PFSK-1 (cell line): ENCODE measurements at regions not wholly inside any gene's neighbourhood (a gene's known extent, or its start where the extent isn't known, plus 50 kb on each side); places are given as distances from the start of the nearest gene placed in this dataset.

Experiments used
- FOXP2 ChIP-seq: optimal IDR thresholded peaks from 2 replicates; pipeline ENCODE3; 2011; ENCODE audit warnings: borderline replicate concordance, control low read depth, inconsistent platforms; ENCODE audit not compliant: insufficient read depth; ENCODE audit errors: extremely low read length, extremely low read depth
- POLR2AphosphoS5 ChIP-seq: IDR thresholded peaks from 2 replicates; pipeline ENCODE4 v1.6.1; 2012; ENCODE audit warnings: low read depth, mild to moderate bottlenecking, control low read depth, low read length, moderate library complexity
- REST ChIP-seq, 2 experiments: IDR thresholded peaks; 2 replicates each; pipeline versions ENCODE4 v1.6.1 to v1.8.0; 2011 to 2012; ENCODE audit warnings: low read depth in 2 of 2, low read length in 2 of 2, control low read depth in 1 of 2, inconsistent platforms in 1 of 2, mild to moderate bottlenecking in 1 of 2, moderate library complexity in 1 of 2; ENCODE audit not compliant: insufficient read depth in 1 of 2
- SIN3A ChIP-seq: IDR thresholded peaks from 2 replicates; pipeline ENCODE4 v1.6.1; 2012; ENCODE audit warnings: mild to moderate bottlenecking, low read length, moderate library complexity, borderline replicate concordance; ENCODE audit not compliant: insufficient read depth
- TAF1 ChIP-seq: IDR thresholded peaks from 2 replicates; pipeline ENCODE4 v1.6.1; 2012; ENCODE audit warnings: low read length, control low read depth, borderline replicate concordance; ENCODE audit not compliant: insufficient read depth

GRCh38 chr10:120272350-120272749, 184.7 kb upstream of the PLPP4 start:
- TF ChIP-seq SIN3A, result no peak
- TF ChIP-seq POLR2AphosphoS5, result no peak
- no peak for TF ChIP-seq FOXP2
- no peak for TF ChIP-seq TAF1
- TF ChIP-seq REST (IDR thresholded peaks at IDR 0.05; ENCODE audit: insufficient read depth in 1 of 2, low read depth in 2 of 2, low read length in 2 of 2), result no peak

GRCh38 chr10:120278069-120278468, 179.0 kb upstream of the PLPP4 start:
- TF ChIP-seq FOXP2, result no peak
- no peak for TF ChIP-seq REST (IDR thresholded peaks at IDR 0.05; ENCODE audit: insufficient read depth in 1 of 2, low read depth in 2 of 2, low read length in 2 of 2)
- TF ChIP-seq TAF1, result no peak
- TF ChIP-seq POLR2AphosphoS5, result no peak

GRCh38 chr10:120279196-120279595, 177.8 kb upstream of the PLPP4 start:
- no peak for TF ChIP-seq REST (IDR thresholded peaks at IDR 0.05; ENCODE audit: insufficient read depth in 1 of 2, low read depth in 2 of 2, low read length in 2 of 2)
- no peak for TF ChIP-seq POLR2AphosphoS5
- no peak for TF ChIP-seq TAF1
- TF ChIP-seq FOXP2, result no peak
- TF ChIP-seq SIN3A, result no peak

GRCh38 chr10:120282421-120282820, 174.6 kb upstream of the PLPP4 start:
- TF ChIP-seq FOXP2 (no peak), SIN3A (no peak), TAF1 (no peak), POLR2AphosphoS5 (no peak), REST (IDR thresholded peaks at IDR 0.05; ENCODE audit: insufficient read depth in 1 of 2, low read depth in 2 of 2, low read length in 2 of 2) (no peak)

- TF ChIP-seq POLR2AphosphoS5 (no peak), SIN3A (no peak), REST (IDR thresholded peaks at IDR 0.05; ENCODE audit: insufficient read depth in 1 of 2, low read depth in 2 of 2, low read length in 2 of 2) (no peak), TAF1 (no peak), FOXP2 (no peak)
Observed at GRCh38 chr10:120282846-120283492, 174.1 kb upstream of the PLPP4 start.
